ENCODE measurements at regions not wholly inside any gene's neighbourhood (a gene's known extent, or its start where the extent isn't known, plus 50 kb on each side); places are given as distances from the start of the nearest gene placed in this dataset.

DNA sequence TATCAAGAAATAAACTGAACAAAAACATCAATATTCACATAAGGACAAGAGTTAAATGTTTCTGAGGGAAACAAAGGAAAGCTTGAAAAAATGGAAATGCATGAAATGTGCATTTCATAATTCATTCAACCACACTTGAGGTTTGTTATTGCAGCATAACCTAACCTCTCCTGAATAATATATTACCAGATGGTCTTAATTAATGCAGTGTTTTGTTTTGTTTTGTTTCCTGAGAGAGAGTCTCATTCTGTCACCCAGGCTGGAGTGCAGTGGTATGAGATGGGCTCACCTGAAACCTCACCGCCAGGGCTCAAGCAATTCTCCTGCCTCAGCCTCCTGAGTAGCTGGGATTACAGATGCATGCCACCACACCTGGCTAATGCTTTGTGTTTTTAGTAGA, 139.9 kb upstream of the PIEZO2 start:
- TF ChIP-seq, protein P1, sequence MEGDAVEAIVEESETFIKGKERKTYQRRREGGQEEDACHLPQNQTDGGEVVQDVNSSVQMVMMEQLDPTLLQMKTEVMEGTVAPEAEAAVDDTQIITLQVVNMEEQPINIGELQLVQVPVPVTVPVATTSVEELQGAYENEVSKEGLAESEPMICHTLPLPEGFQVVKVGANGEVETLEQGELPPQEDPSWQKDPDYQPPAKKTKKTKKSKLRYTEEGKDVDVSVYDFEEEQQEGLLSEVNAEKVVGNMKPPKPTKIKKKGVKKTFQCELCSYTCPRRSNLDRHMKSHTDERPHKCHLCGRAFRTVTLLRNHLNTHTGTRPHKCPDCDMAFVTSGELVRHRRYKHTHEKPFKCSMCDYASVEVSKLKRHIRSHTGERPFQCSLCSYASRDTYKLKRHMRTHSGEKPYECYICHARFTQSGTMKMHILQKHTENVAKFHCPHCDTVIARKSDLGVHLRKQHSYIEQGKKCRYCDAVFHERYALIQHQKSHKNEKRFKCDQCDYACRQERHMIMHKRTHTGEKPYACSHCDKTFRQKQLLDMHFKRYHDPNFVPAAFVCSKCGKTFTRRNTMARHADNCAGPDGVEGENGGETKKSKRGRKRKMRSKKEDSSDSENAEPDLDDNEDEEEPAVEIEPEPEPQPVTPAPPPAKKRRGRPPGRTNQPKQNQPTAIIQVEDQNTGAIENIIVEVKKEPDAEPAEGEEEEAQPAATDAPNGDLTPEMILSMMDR (IDR thresholded peaks at IDR 0.05), result no peak
- TF ChIP-seq POLR2A (IDR thresholded peaks at IDR 0.05), result no peak
- TF ChIP-seq EP300 (IDR thresholded peaks at IDR 0.05), result no peak
